HT1080 (cell line): ENCODE measurements at regions not wholly inside any gene's neighbourhood (a gene's known extent, or its start where the extent isn't known, plus 50 kb on each side); places are given as distances from the start of the nearest gene placed in this dataset.
A peak's percentile ranks its signal among the peaks of the same experiment; 100 is the strongest.

ENCODE experiments used
- DNase-seq: peaks from one replicate; pipeline ENCODE4 v3.0.0-alpha.2; 2015; ENCODE audit warnings: low read depth

GRCh38 chr3:4021162-4021561 lies 221.9 kb downstream of the LRRN1 start:
- DNase-seq = peak; percentile 22

DNA sequence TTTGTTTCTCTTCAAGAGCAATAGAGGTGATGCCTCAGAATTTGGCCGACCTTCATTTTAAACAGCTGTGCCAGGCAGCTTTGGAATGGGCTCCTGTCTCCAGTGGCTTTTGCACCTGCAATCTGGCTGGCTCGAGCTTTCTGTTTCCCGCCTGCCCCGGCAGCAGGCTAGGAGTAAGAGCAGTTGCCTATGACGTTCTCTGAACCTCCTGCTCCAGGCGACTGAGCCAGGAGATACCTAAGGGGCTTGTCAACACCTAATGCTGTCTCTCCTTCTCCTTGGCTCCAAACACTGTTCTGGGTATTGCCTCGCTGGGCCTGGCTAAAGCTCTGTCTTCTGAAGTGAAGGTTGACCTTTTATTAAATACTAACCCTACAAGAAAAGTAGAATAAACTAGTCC lies 229.9 kb downstream of the LRRN1 start:
- DNase-seq = no peak

GRCh38 chr3:4030624-4031023 lies 231.4 kb downstream of the LRRN1 start:
- no peak for DNase-seq

DNA sequence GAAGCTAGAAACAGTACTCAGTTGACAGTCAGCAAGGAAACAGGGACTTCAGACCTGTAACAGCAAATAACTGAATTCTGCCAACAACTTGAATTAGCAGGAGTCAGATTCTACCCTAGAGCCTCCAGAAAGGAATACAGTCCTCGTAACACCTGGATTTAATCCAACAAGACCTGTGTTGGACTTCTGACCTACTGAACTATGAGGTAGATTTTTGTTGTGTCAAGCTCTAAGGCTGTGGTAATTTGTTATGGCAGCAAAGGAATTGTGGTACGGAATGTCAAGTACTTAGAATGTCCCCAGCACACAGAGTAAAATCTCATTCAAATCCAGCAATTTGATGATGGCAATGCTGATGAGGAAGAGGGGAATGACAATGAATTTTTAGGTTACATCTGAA lies 234.1 kb downstream of the LRRN1 start:
- DNase-seq = no peak

- DNase-seq = no peak
Measured at GRCh38 chr3:4036046-4036445, 236.8 kb downstream of the LRRN1 start.

DNA sequence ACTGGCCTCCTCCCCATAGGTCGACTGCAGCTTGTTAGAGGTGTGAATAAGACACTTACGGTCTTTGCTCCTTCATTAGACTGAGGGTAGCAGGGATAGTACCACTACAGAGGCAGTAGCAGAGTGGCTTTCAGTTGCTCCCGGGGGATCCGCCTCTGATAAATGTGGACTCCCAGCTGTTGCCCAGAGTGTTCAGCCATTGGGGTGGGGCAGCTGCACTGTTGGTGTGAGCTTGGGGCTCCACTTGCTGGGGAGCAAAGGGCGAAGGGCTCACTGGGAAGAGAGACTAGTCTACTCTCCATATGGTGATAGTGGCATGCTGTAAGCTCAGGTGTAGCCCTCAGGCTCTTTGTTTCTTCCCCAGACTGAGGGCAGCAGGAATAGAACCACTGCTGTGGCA lies 239.1 kb downstream of the LRRN1 start:
- no peak for DNase-seq

DNA sequence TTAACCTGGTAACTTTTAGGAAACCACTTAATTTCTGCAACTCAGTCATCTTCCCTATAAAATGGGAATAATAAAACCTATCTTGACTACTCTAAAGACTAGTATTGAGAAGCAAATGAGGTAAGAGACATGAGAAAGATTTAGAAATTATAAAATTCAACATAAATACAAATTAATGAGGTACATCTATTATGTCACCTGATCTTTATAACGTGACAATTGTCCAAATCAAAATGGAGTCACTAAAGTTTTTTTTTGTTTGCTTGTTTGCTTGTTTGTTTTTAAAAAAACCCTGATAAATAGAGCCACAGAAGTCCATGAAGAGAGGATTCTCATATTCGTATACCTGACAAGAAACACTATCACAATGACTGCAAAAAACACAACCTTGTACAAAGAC lies 242.8 kb downstream of the LRRN1 start:
- no peak for DNase-seq

GRCh38 chr3:4042869-4043268 lies 243.6 kb downstream of the LRRN1 start:
- DNase-seq = no peak

DNA sequence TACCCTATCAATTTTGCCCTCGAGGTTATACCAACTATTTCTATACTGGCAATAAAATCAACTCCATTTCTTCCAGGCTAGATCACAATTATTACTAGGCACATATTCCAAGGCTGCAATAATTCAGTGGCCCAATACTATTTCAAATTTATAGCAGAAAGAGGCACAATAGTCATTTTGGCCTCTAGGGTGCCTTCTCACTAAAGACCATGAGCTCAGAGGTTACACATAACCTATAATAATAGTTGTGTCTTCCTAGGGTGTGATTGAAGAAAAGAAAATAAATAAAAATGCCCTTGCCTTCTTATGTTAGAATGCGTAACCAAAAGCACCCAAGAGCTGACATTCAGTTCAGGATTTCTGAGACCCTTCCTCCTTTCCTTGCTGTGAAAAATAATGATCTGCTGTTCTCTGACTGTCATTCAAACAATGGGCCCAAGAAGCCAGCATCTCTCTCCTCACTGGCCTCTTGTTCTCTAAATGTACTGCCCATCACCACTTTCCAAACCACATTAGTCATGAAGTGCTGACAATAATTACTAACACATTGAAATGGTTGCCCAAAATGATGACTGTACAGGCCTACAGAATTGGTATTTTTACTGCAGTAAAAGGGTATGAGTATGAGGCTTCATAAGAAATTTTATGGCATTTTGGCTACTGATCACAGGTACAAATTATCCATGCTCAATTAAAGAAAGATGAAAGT lies 244.8 kb downstream of the LRRN1 start:
- peak; percentile 60 for DNase-seq

- no peak for DNase-seq
Measured at GRCh38 chr3:4044619-4045018, 245.4 kb downstream of the LRRN1 start.

DNA sequence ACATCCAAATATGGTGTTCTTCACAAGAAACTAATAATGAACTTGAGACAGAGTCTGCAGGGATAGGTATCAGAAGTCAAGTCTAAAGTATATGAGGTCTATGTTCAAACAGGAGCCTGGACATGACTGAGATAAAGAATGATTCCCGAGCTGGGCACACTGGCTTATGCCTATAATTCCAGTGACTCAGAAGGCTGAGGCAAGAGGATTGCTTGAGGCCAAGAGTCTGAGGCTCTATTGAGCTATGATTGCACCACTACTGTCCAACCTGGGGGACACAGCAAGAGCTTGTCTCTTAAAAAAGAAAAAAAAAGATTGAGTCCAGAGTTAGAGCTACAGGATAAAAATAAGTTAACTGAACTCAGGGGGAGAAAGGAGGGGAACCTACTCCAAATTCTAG lies 246.5 kb downstream of the LRRN1 start:
- DNase-seq = no peak

- no peak for DNase-seq
Measured at GRCh38 chr3:4047366-4047765, 248.1 kb downstream of the LRRN1 start.

- no peak for DNase-seq
Measured at GRCh38 chr3:4052706-4053105, 250.5 kb upstream of the SETMAR start.

GRCh38 chr3:4053975-4054374 lies 249.2 kb upstream of the SETMAR start:
- DNase-seq = no peak

- DNase-seq = peak; percentile 20
Measured at GRCh38 chr3:4060064-4060463, 243.1 kb upstream of the SETMAR start.

DNA sequence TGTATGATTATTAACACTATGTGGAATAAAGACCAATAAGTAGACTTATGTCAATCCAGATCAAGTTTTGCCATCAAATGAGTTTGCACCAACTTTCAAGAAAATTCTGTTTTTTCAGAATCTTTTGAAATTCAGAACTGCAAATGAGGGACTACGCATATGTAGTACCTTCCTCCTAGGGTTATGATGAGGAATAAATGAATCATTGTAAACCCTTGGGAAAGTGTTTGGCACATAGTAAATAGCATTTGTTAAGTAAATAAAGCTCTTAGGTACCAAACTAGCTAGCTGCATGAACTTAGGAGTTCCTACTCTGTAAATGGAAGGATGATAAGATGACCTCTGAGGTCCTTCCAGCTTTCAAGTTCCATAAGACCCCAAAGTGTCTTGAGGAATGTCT lies 242.6 kb upstream of the SETMAR start:
- DNase-seq = no peak

- DNase-seq = no peak
Measured at GRCh38 chr3:4061195-4061594, 242.0 kb upstream of the SETMAR start.

DNA sequence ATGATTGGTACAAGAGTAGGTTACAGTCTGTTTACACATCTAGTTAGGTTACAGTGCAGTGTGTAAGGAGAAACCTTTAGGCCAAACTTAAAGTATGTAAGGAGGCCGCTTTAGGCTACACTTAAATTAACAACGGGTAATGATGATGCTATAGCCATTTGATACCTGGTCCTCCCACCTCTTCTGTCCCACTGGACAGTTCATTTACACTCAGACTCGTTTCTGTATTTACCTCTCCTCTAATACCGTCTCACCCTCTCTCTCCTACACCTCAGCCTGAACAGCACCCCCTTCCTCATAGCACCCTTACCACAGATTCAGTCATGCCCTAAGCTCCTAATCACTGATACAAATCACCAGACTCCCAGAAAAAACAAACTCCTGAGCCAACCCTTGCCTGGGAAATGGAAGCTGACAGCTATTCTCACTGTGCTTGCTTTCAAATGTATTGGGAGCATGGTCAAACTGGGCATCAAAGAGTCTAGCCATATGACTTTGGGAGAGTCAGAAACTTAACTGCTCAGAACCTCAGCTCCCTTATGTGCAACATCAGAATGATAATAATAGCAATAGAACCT lies 241.3 kb upstream of the SETMAR start:
- DNase-seq = no peak

DNA sequence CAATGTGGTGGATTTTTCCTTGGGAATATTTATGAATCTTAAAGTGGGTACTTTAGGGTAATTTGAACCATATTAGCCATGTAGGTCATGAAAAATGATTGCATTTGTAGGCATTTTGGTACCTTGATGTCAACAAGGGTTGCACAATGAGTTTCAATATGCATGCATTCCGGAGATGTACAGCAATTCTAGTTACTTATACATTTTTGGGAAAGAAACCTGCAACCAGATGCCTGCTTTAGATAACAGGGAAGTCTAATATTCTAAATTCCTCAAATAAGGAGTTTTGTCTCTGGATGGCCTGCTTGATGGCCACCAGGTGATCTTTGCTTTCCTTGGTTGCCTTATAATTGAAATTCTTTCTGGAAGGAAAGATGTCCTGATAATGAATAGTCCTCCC lies 240.5 kb upstream of the SETMAR start:
- no peak for DNase-seq

GRCh38 chr3:4063916-4064574 lies 239.1 kb upstream of the SETMAR start:
- DNase-seq = no peak

GRCh38 chr3:4065085-4065484 lies 238.1 kb upstream of the SETMAR start:
- no peak for DNase-seq

GRCh38 chr3:4065554-4065953 lies 237.6 kb upstream of the SETMAR start:
- no peak for DNase-seq

GRCh38 chr3:4067893-4068292 lies 235.3 kb upstream of the SETMAR start:
- no peak for DNase-seq
